ENCODE measurements at regions not wholly inside any gene's neighbourhood (a gene's known extent, or its start where the extent isn't known, plus 50 kb on each side); places are given as distances from the start of the nearest gene placed in this dataset.

- TF ChIP-seq CTCF (IDR thresholded peaks at IDR 0.05) (no peak), POLR2A (IDR thresholded peaks at IDR 0.05) (no peak)
Measured at GRCh38 chr11:112806876-112807275, 154.3 kb upstream of the NCAM1 start.
